ENCODE measurements at regions not wholly inside any gene's neighbourhood (a gene's known extent, or its start where the extent isn't known, plus 50 kb on each side); places are given as distances from the start of the nearest gene placed in this dataset.
"Not testable (repeated sequence)": the region's sequence is repeated elsewhere in the genome, so short reads cannot be mapped to it uniquely, and the experiment has no call there.

DNA sequence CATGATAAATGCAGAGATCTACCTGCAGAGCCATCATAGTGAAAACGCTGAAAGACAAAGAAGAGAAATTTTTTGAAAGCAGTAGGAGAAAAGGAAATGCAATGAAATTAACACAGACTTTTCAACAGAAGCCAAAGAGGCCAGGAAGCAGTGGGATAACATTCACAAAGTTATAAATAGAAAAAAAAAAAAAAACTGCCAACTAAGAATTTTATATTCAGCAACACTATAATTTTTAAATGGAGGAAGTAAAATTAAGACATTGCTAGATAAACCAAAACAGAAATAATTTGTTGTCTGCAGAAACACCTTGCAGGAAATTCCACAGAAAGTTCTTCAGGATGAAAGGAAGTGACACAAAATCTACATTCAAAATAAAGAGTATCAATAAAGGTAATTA is 591.5 kb upstream of the ID4 start:
- DNase-seq (ENCODE audit: low read depth) = no peak

DNA sequence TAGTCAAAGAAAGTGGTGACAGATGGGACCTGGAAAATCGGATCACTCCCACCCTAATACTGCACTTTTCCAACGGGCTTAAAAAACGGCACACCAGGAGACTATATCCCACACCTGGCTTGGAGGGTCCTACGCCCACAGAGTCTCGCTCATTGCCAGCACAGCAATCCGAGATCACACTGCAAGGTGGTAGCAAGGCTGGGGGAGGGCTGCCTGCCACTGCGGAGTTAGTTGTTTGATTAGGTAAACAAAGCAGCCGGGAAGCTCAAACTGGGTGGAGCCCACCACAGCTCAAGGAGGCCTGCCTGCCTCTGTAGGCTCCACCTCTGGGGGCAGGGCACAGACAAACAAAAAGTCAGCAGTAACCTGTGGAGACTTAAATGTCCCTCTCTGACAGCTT is 590.0 kb upstream of the ID4 start:
- DNase-seq (ENCODE audit: low read depth) = not testable (repeated sequence)

DNA sequence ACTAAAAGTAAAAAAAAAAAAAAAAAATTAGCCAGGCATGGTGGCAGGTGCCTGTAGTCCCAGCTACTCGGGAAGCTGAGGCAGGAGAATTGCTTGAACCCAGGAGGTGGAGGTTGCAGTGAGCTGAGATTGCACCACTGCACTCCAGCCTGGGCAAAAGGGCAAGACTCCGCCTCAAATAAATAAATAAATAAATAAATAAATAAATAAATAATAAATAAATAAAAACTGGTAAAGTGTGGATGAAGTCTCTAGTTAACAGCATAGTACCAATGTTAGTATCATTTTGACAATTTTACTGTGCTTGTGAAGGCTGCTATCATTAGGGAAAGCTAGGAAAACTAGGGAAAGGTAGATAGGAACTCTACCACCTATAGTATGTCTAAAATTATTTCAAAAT is 581.0 kb upstream of the ID4 start:
- DNase-seq (ENCODE audit: low read depth) = not testable (repeated sequence)

- no peak for DNase-seq (ENCODE audit: low read depth)
Measured at GRCh38 chr6:19261642-19262041, 575.5 kb upstream of the ID4 start.

DNA sequence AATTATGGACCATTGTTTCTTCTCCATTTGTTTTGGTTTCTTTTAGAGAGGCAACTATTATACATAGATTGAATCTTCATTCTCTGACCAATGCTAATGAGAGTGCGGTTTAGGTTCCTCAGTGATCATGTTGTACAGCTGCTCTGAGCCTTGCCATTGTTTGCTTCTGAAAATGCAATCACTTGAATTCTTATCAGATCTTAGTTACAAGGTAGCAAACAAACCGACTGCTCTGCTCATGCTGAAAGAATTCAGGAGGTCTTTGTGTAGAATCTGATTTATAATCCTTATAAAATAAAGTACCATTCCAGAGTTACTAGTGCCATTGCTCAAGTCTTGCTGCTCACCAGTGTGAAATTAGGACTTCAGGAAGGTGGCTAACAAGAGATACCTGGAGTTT is 569.1 kb upstream of the ID4 start:
- peak; percentile 62 for DNase-seq (ENCODE audit: low read depth)

- no peak for DNase-seq (ENCODE audit: low read depth)
Measured at GRCh38 chr6:19268718-19269117, 568.5 kb upstream of the ID4 start.

GRCh38 chr6:19269341-19269898 is 567.8 kb upstream of the ID4 start:
- DNase-seq (ENCODE audit: low read depth) = no peak

GRCh38 chr6:19270616-19271015 is 566.6 kb upstream of the ID4 start:
- no peak for DNase-seq (ENCODE audit: low read depth)

GRCh38 chr6:19279273-19279684 is 557.9 kb upstream of the ID4 start:
- DNase-seq (ENCODE audit: low read depth) = no peak

DNA sequence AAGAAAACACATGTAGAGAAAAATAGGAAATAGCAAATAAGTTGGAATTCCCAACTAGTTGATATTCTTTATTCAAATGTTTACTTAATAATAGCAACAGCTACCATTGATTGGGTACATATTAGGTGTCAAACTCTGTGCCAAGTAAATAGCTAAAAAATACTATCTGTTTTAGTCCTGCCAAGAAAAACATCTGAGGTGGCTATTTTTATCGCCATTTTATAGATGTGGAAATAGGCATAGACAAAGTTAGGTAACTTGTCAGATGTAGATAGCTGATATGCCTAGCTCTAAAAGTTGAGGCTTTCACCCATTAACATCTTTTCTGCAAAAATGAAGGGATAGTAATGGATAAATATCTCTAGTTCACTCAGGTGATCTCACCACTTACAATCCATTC is 549.2 kb upstream of the ID4 start:
- no peak for DNase-seq (ENCODE audit: low read depth)

DNA sequence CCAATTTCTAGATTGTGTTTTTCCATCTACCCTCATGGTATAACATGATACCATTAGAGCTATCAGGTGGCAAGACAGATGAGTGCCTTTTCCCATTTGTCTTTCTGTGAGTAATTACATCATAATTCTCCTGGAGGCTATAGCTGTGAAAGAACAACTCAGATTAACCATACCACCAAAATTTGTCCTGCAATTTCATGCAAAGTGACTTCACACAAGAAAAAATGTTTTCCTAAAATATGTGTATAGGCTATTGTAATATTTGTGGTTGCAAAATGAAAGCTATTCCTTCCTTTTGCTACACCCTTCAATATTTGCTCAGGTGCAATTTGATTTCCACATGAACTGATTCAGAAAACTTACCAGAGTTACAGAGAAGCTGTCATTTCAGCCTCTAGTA is 547.7 kb upstream of the ID4 start:
- DNase-seq (ENCODE audit: low read depth) = no peak

DNA sequence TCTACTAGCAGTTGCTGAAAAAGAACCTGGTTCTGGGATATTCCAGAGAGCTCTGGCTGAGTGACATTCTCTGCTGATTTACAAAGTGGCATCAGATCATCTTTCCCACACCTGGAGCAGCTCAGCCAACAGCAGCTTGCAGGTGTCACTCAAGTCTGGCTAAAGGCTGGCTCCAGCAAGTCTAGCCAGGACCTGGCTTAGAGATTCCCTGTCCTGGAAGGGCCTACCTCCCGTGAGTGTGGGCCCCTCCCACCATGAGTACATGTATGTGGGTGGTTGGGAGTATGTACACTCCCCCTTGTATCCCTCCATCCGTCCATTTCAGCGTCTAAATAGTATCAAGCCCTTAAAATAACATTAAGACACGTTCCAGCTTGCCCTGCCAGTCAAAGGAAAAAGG is 539.3 kb upstream of the ID4 start:
- no peak for DNase-seq (ENCODE audit: low read depth)

GRCh38 chr6:19298421-19298820 is 538.7 kb upstream of the ID4 start:
- DNase-seq (ENCODE audit: low read depth) = no peak

DNA sequence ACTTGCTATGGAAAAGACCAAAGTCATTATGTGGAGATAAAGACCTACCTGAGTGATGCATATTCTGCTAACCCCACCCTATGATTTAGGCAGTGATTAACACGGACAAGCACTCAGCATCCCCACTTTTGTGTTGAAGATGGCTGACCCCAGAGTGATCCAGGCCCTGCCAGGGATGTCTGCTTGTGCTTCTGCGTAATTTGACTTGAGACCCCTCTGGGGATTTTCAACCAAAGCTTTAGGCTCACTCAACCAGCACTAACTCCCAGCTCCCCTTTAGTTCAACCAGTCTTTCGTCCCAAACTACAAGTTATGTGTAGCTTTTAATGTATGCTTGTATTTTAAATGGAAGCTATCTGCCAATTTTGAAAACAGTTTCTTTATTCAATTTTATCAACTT is 538.0 kb upstream of the ID4 start:
- DNase-seq (ENCODE audit: low read depth) = no peak

DNA sequence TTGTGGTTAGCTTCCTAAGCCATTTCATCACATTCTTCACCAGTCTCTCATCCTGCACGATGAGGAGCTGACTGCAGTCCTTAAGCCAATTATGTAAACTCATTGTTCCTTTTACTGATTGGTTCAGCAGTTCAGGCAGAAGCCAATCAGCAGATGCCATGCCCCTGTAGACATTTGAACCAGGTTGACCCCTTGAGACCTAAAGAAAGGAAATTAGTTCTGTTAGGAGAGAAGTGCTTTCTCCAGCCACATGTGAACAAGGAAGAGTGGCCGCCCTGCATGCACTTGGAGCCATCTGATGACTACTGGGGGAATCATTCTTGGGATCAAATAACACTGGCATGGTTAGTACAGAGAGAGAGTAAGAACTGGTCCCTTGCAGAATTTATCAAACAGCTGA is 535.2 kb upstream of the ID4 start:
- DNase-seq (ENCODE audit: low read depth) = peak; percentile 86

DNA sequence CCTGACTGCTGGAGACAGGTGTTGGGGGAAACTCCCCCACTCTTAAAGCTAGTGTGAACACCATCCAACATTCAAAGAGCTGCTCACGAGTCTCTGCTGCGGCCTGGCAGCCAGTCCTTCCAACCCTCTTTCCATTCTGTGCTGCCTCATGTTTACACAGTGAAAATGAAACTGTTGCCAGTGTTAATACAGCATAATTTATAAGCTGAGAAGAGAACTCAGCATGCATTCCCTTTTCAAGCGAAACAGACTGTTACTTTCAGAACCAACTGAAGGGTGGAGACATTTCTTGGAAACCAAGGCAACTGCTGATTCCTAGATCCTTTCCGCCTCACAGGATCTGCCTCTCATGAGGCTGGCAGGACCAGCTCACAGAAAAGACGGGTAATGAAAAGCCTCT is 533.8 kb upstream of the ID4 start:
- DNase-seq (ENCODE audit: low read depth) = peak; percentile 52

- no peak for DNase-seq (ENCODE audit: low read depth)
Measured at GRCh38 chr6:19309661-19310060, 527.5 kb upstream of the ID4 start.

DNA sequence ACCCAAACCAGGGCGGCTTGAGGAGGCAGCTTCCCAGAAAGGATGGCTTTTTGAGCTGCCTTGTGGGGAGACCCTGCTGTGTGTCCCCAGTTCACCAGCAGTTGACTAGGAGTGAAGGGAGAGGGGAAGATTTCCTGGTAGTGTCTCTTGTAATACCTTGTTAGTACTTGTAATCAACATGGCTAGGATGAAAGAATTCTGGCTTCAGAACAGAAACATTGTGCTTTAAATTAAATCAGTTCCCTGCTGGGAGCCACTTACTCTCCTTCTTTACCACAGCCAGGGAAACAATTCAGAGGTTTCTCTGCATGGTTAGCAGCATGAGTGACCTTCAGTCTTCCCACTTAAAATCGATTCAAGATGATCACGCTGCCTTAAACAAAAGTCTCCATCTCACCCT is 525.4 kb upstream of the ID4 start:
- DNase-seq (ENCODE audit: low read depth) = no peak

GRCh38 chr6:19312241-19312978 is 524.8 kb upstream of the ID4 start:
- DNase-seq (ENCODE audit: low read depth) = no peak

- DNase-seq (ENCODE audit: low read depth) = no peak
Measured at GRCh38 chr6:19317431-19317986, 519.7 kb upstream of the ID4 start.

- DNase-seq (ENCODE audit: low read depth) = no peak
Measured at GRCh38 chr6:19319005-19319404, 518.2 kb upstream of the ID4 start.

DNA sequence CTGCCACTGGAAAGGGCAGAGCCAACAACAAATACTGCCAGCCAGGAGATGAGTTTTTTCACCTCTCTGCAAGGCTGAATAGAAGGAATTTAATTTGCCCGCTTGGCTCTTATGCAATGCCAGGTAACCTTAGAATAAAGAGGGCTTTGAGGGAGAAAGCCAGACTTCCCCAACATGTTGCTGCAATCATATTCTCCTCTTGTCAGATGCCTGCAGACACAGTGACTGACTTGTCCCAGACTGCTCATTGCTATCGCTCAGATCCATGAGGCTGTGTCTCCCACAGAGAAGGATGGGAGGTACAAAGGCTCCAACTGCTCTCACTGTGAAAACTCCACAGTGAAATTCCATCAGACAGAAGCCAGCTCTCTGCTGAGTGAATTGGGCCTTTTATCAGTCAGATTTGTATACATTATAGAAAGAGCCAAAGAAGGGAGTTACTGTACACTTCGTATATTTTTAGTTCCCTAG is 517.0 kb upstream of the ID4 start:
- no peak for DNase-seq (ENCODE audit: low read depth)

DNA sequence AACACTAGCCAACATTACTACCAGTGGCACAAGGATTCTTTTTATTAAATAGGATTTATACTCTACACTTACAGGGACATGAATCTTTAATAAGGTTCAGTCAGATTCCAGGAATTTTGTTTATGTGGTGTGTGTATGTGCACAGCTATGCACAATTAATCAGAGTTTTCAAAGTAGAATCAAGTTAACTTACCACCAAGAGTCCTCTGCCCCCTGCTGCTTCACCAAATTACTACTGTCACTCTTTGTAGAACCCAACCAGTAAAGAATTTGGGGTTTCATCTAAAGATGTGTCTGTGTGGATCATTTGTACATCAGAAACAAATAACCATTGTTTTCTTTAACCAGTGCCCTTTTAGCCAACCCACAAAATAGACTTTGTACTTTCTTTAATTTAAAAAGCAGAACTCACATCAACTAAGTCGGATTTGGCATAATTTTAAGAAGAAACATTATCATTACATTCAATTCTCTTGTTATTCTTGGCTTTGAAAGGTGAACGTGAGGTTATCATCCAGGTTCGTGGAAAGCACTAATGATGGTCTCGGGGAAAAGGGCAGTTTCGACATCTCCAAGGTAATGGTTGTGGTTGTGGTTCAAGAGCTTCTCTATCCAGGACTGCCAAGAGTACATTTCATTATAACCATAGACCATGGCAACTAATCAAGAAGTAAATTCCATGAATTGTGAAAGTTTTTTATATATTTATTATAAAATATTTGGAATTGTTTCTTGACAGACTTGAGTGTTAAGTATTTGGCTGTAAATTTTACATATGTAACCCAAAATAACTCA is 514.3 kb upstream of the ID4 start:
- DNase-seq (ENCODE audit: low read depth) = peak; percentile 66
